K562 (cell line): ENCODE measurements at regions not wholly inside any gene's neighbourhood (a gene's known extent, or its start where the extent isn't known, plus 50 kb on each side); places are given as distances from the start of the nearest gene placed in this dataset.

Experiments used
- ARNT ChIP-seq, 2 experiments: fragments of 450-650 bp; IDR thresholded peaks; 2 replicates each; pipeline ENCODE4 v1.6.1; 2016; ENCODE audit warnings: mild to moderate bottlenecking in 1 of 2
- CEBPZ ChIP-seq: fragments of 150-350 bp; IDR thresholded peaks from 2 replicates; pipeline ENCODE4 v1.6.1; 2014; ENCODE audit warnings: low read depth, mild to moderate bottlenecking, low read length, borderline replicate concordance
- FIP1L1 ChIP-seq: fragments of 200-400 bp; formaldehyde crosslinking; IDR thresholded peaks from 2 replicates; pipeline ENCODE4 v1.6.1; 2018; ENCODE audit warnings: mild to moderate bottlenecking, low read depth, low read length; ENCODE audit not compliant: poor library complexity, severe bottlenecking
- MAFF ChIP-seq: IDR thresholded peaks from 2 replicates; pipeline ENCODE4 v1.6.1; 2012; ENCODE audit warnings: low read length, improper control_type of control experiment
- MTA1 ChIP-seq: fragments of 450-650 bp; IDR thresholded peaks from 2 replicates; pipeline ENCODE4 v1.6.1; 2017; ENCODE audit warnings: borderline replicate concordance
- PHB2 ChIP-seq: fragments of 450-650 bp; IDR thresholded peaks from 2 replicates; pipeline ENCODE4 v1.6.1; 2017; ENCODE audit warnings: low read depth
- RAD21 ChIP-seq, 2 experiments: fragments of 250-450 bp in 1 of 2; fragments of 450-650 bp in 1 of 2; sonication (Bioruptor Pico) in 1 of 2; formaldehyde crosslinking in 1 of 2; IDR thresholded peaks in 1 of 2; conservative IDR thresholded peaks in 1 of 2; 2 replicates each; pipeline versions ENCODE4 v1.4.0 to v1.8.0; 2020 to 2022; ENCODE audit warnings: mild to moderate bottlenecking in 2 of 2, moderate library complexity in 1 of 2
- SETDB1 ChIP-seq: IDR thresholded peaks from one replicate; pipeline ENCODE4 v1.6.1; 2012; ENCODE audit warnings: low read length, control low read depth, inconsistent platforms
- SIRT6 ChIP-seq: IDR thresholded peaks from one replicate; pipeline ENCODE4 v1.6.1; 2012; ENCODE audit warnings: low read depth, mild to moderate bottlenecking, control low read depth, inconsistent platforms, low read length, moderate library complexity
- TBP ChIP-seq: optimal IDR thresholded peaks from 2 replicates; pipeline ENCODE3; 2011; ENCODE audit warnings: low read depth, low read length, improper control_type of control experiment
- ZNF41 ChIP-seq: fragments of 250-450 bp; sonication (Bioruptor Pico); conservative IDR thresholded peaks from 2 replicates; pipeline ENCODE4 v1.4.0; 2020; ENCODE audit warnings: mild to moderate bottlenecking
- TF ChIP-seq, protein P1 (sequence below), 3 experiments: IDR thresholded peaks in 2 of 3; conservative IDR thresholded peaks in 1 of 3; 2 replicates each; pipeline ENCODE4 v1.5.1; 2011 to 2012; ENCODE audit warnings: low read length in 3 of 3, mild to moderate bottlenecking in 3 of 3, control low read depth in 2 of 3, improper control_type of control experiment in 1 of 3, inconsistent platforms in 1 of 3, low read depth in 1 of 3, mixed read lengths in 1 of 3, moderate library complexity in 1 of 3; ENCODE audit not compliant: insufficient read depth in 2 of 3
- TF ChIP-seq, protein P2 (sequence below): sonication (generic); formaldehyde crosslinking; IDR thresholded peaks from 2 replicates; pipeline ENCODE4 v1.5.0; 2020; ENCODE audit warnings: missing genetic modification reagents

DNA sequence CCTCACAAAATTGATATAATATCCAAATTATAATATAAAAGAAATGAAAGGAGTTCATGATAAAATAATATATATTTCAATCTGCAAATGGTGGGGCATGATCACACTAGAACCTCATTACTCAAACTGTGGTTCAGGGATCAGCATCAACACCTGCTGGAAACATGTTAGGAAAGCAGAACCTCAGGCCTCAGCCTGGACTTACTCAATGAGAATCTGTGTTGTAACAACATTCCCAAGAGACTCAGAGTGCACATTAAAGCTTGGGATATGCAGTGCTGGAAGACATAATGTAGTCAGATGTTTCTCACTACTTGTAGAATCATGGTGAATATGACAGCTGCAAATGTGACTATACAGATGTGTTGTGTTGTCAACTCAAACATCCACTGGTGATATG is 81.7 kb upstream of the ITPRID1 start:
- no peak for TF ChIP-seq SETDB1
- TF ChIP-seq, protein P1, sequence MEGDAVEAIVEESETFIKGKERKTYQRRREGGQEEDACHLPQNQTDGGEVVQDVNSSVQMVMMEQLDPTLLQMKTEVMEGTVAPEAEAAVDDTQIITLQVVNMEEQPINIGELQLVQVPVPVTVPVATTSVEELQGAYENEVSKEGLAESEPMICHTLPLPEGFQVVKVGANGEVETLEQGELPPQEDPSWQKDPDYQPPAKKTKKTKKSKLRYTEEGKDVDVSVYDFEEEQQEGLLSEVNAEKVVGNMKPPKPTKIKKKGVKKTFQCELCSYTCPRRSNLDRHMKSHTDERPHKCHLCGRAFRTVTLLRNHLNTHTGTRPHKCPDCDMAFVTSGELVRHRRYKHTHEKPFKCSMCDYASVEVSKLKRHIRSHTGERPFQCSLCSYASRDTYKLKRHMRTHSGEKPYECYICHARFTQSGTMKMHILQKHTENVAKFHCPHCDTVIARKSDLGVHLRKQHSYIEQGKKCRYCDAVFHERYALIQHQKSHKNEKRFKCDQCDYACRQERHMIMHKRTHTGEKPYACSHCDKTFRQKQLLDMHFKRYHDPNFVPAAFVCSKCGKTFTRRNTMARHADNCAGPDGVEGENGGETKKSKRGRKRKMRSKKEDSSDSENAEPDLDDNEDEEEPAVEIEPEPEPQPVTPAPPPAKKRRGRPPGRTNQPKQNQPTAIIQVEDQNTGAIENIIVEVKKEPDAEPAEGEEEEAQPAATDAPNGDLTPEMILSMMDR (IDR thresholded peaks at IDR 0.05 in 2 of 3, conservative IDR thresholded peaks at IDR 0.05 in 1 of 3; ENCODE audit: insufficient read depth in 2 of 3, low read depth in 1 of 3, low read length in 3 of 3): no peak
- TF ChIP-seq ZNF41 (CRISPR knock-in tag): no peak
- no peak for TF ChIP-seq RAD21 (CRISPR knock-in tag; conservative IDR thresholded peaks at IDR 0.05 in 1 of 2, IDR thresholded peaks at IDR 0.05 in 1 of 2)
- TF ChIP-seq, protein P2, sequence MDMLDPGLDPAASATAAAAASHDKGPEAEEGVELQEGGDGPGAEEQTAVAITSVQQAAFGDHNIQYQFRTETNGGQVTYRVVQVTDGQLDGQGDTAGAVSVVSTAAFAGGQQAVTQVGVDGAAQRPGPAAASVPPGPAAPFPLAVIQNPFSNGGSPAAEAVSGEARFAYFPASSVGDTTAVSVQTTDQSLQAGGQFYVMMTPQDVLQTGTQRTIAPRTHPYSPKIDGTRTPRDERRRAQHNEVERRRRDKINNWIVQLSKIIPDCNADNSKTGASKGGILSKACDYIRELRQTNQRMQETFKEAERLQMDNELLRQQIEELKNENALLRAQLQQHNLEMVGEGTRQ: no peak
- TF ChIP-seq PHB2: no peak
- TF ChIP-seq MAFF: no peak
- no peak for TF ChIP-seq FIP1L1
- no peak for TF ChIP-seq SIRT6
- no peak for TF ChIP-seq MTA1
- TF ChIP-seq CEBPZ: no peak
- no peak for TF ChIP-seq ARNT (IDR thresholded peaks at IDR 0.05)
- no peak for TF ChIP-seq TBP
